ENCODE measurements at regions not wholly inside any gene's neighbourhood (a gene's known extent, or its start where the extent isn't known, plus 50 kb on each side); places are given as distances from the start of the nearest gene placed in this dataset.

DNA sequence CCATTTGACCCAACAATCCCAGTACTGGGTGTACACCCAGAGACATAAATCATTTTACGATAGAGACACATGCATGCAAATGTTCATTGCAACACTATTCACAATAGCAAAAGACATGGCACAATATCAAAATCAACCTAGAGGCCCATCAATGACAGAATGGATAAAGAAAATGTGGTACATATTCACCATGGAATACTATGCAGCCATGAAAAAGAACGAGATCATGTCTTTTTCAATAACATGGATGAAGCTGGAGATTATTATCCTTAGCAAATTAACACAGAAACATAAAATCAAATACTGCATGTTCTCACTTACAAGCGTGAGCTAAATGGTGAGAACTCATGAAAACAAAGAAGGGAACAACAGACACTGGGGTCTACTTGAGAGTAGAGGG, 249.1 kb downstream of the RASSF9 start:
- no peak for ATAC-seq (ENCODE audit: low read depth in 2 of 2)
- H3K4me1 Mint-ChIP-seq: no peaks in the 10 kb centered on the region
- no peak overlapping the region for H3K4me3 Mint-ChIP-seq
- H3K27me3 Mint-ChIP-seq: no peaks in the 10 kb centered on the region
- Histone ChIP-seq H3K27ac (ENCODE audit: insufficient read depth, low read length, poor library complexity, severe bottlenecking) (no peak overlapping the region), H3K4me3 (ENCODE audit: low read depth, low read length) (no peak overlapping the region), H3K9me3 (ENCODE audit: control insufficient read depth in 2 of 2, low read length in 2 of 2) (no peaks in the 10 kb centered on the region), H3K36me3 (ENCODE audit: control insufficient read depth, insufficient read depth, low read length) (no peaks in the 10 kb centered on the region), H3K4me1 (ENCODE audit: control insufficient read depth, insufficient read depth, low read length, poor library complexity, severe bottlenecking) (no peaks in the 10 kb centered on the region), H3K27me3 (ENCODE audit: control insufficient read depth, insufficient read depth, low read length) (no peaks in the 10 kb centered on the region)
- H3K9me3 Mint-ChIP-seq: peaks cover 0 to 12% (median 6%) of the 10 kb centered on the region in 7 donors
- no peaks in the 10 kb centered on the region for H3K36me3 Mint-ChIP-seq
- no peak for DNase-seq
- no peak overlapping the region for H3K27ac Mint-ChIP-seq

DNA sequence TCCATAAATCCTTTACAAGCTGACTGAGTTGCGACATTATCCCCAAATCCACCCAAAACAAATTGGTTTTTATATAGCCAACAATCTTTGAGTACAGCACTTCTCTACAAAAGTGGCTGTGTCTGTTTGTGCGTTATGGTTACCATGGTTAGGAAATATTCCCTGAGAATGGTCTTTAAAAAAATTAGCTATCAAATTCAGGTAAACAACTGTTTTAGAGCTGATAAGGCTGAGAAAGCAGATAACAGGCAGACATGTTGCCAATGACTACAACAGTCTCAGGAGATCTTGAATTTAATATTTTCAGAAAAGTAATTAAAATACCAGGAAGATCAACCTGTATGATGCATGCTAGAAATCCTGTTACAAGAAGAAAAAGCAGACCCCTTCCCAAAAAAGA, 248.0 kb downstream of the RASSF9 start:
- Mint-ChIP-seq H3K27ac (no peak overlapping the region), H3K4me3 (no peak overlapping the region), H3K36me3 (no peaks in the 10 kb centered on the region), H3K4me1 (no peaks in the 10 kb centered on the region), H3K27me3 (no peaks in the 10 kb centered on the region), H3K9me3 (peaks cover 0 to 14% (median 7%) of the 10 kb centered on the region in 7 donors)
- no peaks in the 10 kb centered on the region for H3K27me3 ChIP-seq (ENCODE audit: control insufficient read depth, insufficient read depth, low read length)
- H3K36me3 ChIP-seq (ENCODE audit: control insufficient read depth, insufficient read depth, low read length): no peaks in the 10 kb centered on the region
- no peaks in the 10 kb centered on the region for H3K4me1 ChIP-seq (ENCODE audit: control insufficient read depth, insufficient read depth, low read length, poor library complexity, severe bottlenecking)
- no peaks in the 10 kb centered on the region for H3K9me3 ChIP-seq (ENCODE audit: control insufficient read depth in 2 of 2, low read length in 2 of 2)
- DNase-seq (no peak), ATAC-seq (ENCODE audit: low read depth in 2 of 2) (no peak)
- H3K4me3 ChIP-seq (ENCODE audit: low read depth, low read length): no peak overlapping the region
- no peak overlapping the region for H3K27ac ChIP-seq (ENCODE audit: insufficient read depth, low read length, poor library complexity, severe bottlenecking)

DNA sequence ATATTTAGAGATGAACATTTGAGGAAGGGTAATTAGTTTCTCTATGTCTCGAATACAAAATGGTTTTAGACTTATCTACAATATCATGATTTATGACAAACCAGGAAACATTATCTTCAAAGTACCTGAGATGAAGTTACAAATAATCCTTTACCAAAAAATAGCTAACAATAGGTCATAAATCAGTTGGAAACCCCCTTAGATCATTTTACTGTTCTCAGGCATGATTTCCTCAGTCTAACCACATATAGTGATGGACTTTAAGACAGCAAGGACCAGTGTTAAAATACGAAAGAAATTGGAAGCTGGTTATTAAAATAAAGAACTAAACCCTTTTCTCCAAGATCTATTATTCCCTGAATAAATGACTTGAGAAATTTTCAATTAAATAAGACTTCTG, 235.4 kb downstream of the RASSF9 start:
- H3K36me3 Mint-ChIP-seq: peaks cover 3% of the 10 kb centered on the region
- H3K27me3 ChIP-seq (ENCODE audit: control insufficient read depth, insufficient read depth, low read length): no peaks in the 10 kb centered on the region
- no peak for ATAC-seq (ENCODE audit: low read depth in 2 of 2)
- H3K4me1 ChIP-seq (ENCODE audit: control insufficient read depth, insufficient read depth, low read length, poor library complexity, severe bottlenecking): no peaks in the 10 kb centered on the region
- H3K9me3 ChIP-seq (ENCODE audit: control insufficient read depth in 2 of 2, low read length in 2 of 2): no peaks in the 10 kb centered on the region
- no peak for DNase-seq
- H3K4me3 Mint-ChIP-seq: no peak overlapping the region
- H3K9me3 Mint-ChIP-seq: peaks cover 0 to 17% (median 8%) of the 10 kb centered on the region in 7 donors
- no peak overlapping the region for H3K4me3 ChIP-seq (ENCODE audit: low read depth, low read length)
- H3K27ac ChIP-seq (ENCODE audit: insufficient read depth, low read length, poor library complexity, severe bottlenecking): no peak overlapping the region
- H3K27me3 Mint-ChIP-seq: no peaks in the 10 kb centered on the region
- no peaks in the 10 kb centered on the region for H3K36me3 ChIP-seq (ENCODE audit: control insufficient read depth, insufficient read depth, low read length)
- no peak overlapping the region for H3K27ac Mint-ChIP-seq
- H3K4me1 Mint-ChIP-seq: no peaks in the 10 kb centered on the region

DNA sequence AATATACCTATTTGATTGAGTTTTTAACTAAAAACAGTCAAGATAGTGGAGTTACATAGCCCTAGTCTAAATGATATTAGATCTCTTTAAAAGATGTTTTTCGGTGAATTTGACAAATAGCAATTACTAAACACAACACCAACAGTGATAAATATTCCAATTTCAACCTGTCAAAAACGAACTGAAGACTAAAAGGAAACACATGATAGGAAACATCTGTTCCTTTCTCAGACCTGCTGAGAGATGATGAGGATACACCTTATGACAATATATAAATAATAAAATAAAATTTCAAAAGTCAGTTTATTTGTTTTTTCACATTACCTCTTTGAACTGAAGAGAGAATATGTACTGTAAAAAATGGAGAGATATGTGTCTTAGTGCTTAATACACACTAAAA, 232.7 kb downstream of the RASSF9 start:
- Histone ChIP-seq H3K9me3 (ENCODE audit: control insufficient read depth in 2 of 2, low read length in 2 of 2) (no peaks in the 10 kb centered on the region), H3K4me1 (ENCODE audit: control insufficient read depth, insufficient read depth, low read length, poor library complexity, severe bottlenecking) (no peaks in the 10 kb centered on the region), H3K27me3 (ENCODE audit: control insufficient read depth, insufficient read depth, low read length) (no peaks in the 10 kb centered on the region), H3K36me3 (ENCODE audit: control insufficient read depth, insufficient read depth, low read length) (no peaks in the 10 kb centered on the region), H3K4me3 (ENCODE audit: low read depth, low read length) (no peak overlapping the region), H3K27ac (ENCODE audit: insufficient read depth, low read length, poor library complexity, severe bottlenecking) (no peak overlapping the region)
- no peaks in the 10 kb centered on the region for H3K27me3 Mint-ChIP-seq
- H3K27ac Mint-ChIP-seq: no peak overlapping the region
- ATAC-seq (ENCODE audit: low read depth in 2 of 2) (no peak), DNase-seq (no peak)
- H3K36me3 Mint-ChIP-seq: no peaks in the 10 kb centered on the region
- H3K4me1 Mint-ChIP-seq: no peaks in the 10 kb centered on the region
- H3K4me3 Mint-ChIP-seq: no peak overlapping the region
- peaks cover 0 to 14% (median 7%) of the 10 kb centered on the region in 7 donors for H3K9me3 Mint-ChIP-seq

DNA sequence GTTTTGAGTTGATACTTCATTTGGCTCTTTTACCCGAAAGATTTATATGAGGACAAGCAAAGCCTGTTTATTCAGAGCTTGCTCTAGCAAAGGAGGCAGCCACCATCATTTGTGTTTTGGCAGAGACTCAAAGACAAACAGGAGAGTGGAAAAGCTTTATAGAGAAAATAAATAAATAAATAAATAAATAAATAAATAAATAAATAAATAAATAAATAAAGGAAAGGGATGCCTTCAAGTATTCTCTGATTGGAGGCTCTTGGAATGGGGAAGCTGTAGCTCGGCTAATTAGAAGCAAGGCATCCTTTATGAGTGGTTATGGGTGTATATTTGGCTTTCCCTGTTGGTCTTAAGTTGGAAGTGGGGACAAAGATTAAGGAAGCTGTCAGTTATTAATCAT, 229.8 kb downstream of the RASSF9 start:
- ATAC-seq (ENCODE audit: low read depth in 2 of 2) (no peak), DNase-seq (no peak)
- no peak overlapping the region for H3K4me3 ChIP-seq (ENCODE audit: low read depth, low read length)
- Mint-ChIP-seq H3K9me3 (peaks cover 0 to 18% (median 7%) of the 10 kb centered on the region in 7 donors), H3K4me1 (no peaks in the 10 kb centered on the region), H3K27me3 (no peaks in the 10 kb centered on the region), H3K27ac (no peak overlapping the region), H3K4me3 (no peak overlapping the region), H3K36me3 (no peaks in the 10 kb centered on the region)
- H3K27me3 ChIP-seq (ENCODE audit: control insufficient read depth, insufficient read depth, low read length): no peaks in the 10 kb centered on the region
- no peaks in the 10 kb centered on the region for H3K4me1 ChIP-seq (ENCODE audit: control insufficient read depth, insufficient read depth, low read length, poor library complexity, severe bottlenecking)
- H3K27ac ChIP-seq (ENCODE audit: insufficient read depth, low read length, poor library complexity, severe bottlenecking): no peak overlapping the region
- H3K9me3 ChIP-seq (ENCODE audit: control insufficient read depth in 2 of 2, low read length in 2 of 2): peaks cover 0 to 3% of the 10 kb centered on the region in 2 experiments
- H3K36me3 ChIP-seq (ENCODE audit: control insufficient read depth, insufficient read depth, low read length): no peaks in the 10 kb centered on the region

DNA sequence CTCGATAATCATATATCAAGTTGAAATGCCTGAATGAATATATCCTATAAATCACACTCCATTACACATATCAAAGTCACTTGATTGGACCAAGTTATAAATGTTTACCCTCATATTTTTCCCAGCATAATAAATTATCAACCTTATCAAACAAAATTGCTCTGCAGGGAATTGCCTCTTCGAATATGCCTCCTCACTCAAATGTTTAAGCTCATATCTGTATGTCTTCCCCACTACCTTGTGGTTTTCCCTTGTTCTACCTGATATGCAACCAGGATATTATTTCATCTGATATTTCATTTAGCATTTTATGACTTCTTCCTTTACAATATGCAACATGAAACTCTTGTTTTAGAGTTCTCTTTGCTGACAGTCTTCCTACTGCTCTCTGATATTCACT, 226.4 kb downstream of the RASSF9 start:
- Mint-ChIP-seq H3K36me3 (no peaks in the 10 kb centered on the region), H3K9me3 (peaks cover 5 to 14% (median 6%) of the 10 kb centered on the region in 7 donors), H3K27ac (no peak overlapping the region), H3K27me3 (no peaks in the 10 kb centered on the region), H3K4me3 (no peak overlapping the region), H3K4me1 (peaks cover 0 to 6% (median 0%) of the 10 kb centered on the region in 4 donors)
- DNase-seq: no peak
- H3K27ac ChIP-seq (ENCODE audit: insufficient read depth, low read length, poor library complexity, severe bottlenecking): no peak overlapping the region
- no peaks in the 10 kb centered on the region for H3K4me1 ChIP-seq (ENCODE audit: control insufficient read depth, insufficient read depth, low read length, poor library complexity, severe bottlenecking)
- ATAC-seq (ENCODE audit: low read depth in 2 of 2): no peak
- H3K9me3 ChIP-seq (ENCODE audit: control insufficient read depth in 2 of 2, low read length in 2 of 2): peaks cover 0 to 3% of the 10 kb centered on the region in 2 experiments
- H3K36me3 ChIP-seq (ENCODE audit: control insufficient read depth, insufficient read depth, low read length): no peaks in the 10 kb centered on the region
- no peak overlapping the region for H3K4me3 ChIP-seq (ENCODE audit: low read depth, low read length)
- H3K27me3 ChIP-seq (ENCODE audit: control insufficient read depth, insufficient read depth, low read length): no peaks in the 10 kb centered on the region

DNA sequence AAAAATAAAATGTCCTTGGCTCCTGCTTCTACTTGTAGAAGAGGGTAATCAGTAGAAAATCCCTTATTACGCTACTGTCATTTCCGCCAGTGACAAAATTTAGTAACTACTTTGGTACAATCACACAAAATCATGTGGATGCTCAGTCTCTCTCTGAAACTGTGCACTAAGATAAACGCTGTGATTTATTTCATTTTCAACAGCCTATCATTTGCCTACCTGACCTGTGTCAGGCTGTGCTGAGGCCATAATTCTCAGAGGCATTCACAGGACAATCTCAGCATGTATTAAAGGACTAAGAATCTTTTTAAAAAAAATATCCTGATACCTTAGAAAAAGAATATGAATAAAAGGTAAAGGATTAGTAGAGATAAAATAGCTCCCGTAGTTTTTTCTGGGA, 226.0 kb downstream of the RASSF9 start:
- Mint-ChIP-seq H3K4me1 (peaks cover 0 to 6% (median 0%) of the 10 kb centered on the region in 4 donors), H3K27me3 (no peaks in the 10 kb centered on the region), H3K4me3 (no peak overlapping the region), H3K36me3 (no peaks in the 10 kb centered on the region), H3K9me3 (peaks cover 5 to 14% (median 6%) of the 10 kb centered on the region in 7 donors), H3K27ac (no peak overlapping the region)
- Histone ChIP-seq H3K27me3 (ENCODE audit: control insufficient read depth, insufficient read depth, low read length) (no peaks in the 10 kb centered on the region), H3K4me3 (ENCODE audit: low read depth, low read length) (no peak overlapping the region), H3K27ac (ENCODE audit: insufficient read depth, low read length, poor library complexity, severe bottlenecking) (no peak overlapping the region), H3K36me3 (ENCODE audit: control insufficient read depth, insufficient read depth, low read length) (no peaks in the 10 kb centered on the region), H3K9me3 (ENCODE audit: control insufficient read depth in 2 of 2, low read length in 2 of 2) (peaks cover 0 to 3% of the 10 kb centered on the region in 2 experiments), H3K4me1 (ENCODE audit: control insufficient read depth, insufficient read depth, low read length, poor library complexity, severe bottlenecking) (no peaks in the 10 kb centered on the region)
- DNase-seq: no peak
- no peak for ATAC-seq (ENCODE audit: low read depth in 2 of 2)

DNA sequence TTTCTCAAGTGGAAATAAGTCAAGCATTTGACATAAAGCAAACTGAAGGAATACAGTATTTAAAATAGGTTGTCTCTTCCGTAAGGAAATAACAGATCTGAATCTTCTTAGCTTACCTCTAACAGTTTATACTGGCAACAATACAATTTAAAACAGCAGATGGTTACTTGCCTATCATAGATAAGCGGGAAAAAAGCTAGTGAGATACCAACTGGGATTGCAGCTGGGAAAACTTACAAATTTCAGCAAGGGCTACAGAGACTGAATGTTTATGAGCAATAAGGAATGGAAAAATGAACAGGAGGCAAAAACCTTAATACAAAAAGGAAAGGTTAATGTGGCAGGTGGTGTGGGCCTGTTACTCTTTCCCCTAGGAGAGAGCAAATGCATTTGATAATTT, 220.0 kb downstream of the RASSF9 start:
- no peak overlapping the region for H3K4me3 ChIP-seq (ENCODE audit: low read depth, low read length)
- Mint-ChIP-seq H3K27me3 (no peaks in the 10 kb centered on the region), H3K4me1 (peaks cover 0 to 6% (median 0%) of the 10 kb centered on the region in 4 donors), H3K4me3 (no peak overlapping the region), H3K9me3 (peaks cover 0 to 8% (median 3%) of the 10 kb centered on the region in 7 donors), H3K27ac (no peak overlapping the region), H3K36me3 (no peaks in the 10 kb centered on the region)
- no peaks in the 10 kb centered on the region for H3K36me3 ChIP-seq (ENCODE audit: control insufficient read depth, insufficient read depth, low read length)
- H3K4me1 ChIP-seq (ENCODE audit: control insufficient read depth, insufficient read depth, low read length, poor library complexity, severe bottlenecking): no peaks in the 10 kb centered on the region
- H3K9me3 ChIP-seq (ENCODE audit: control insufficient read depth in 2 of 2, low read length in 2 of 2): no peaks in the 10 kb centered on the region
- DNase-seq (no peak), ATAC-seq (ENCODE audit: low read depth in 2 of 2) (no peak)
- H3K27me3 ChIP-seq (ENCODE audit: control insufficient read depth, insufficient read depth, low read length): no peaks in the 10 kb centered on the region
- H3K27ac ChIP-seq (ENCODE audit: insufficient read depth, low read length, poor library complexity, severe bottlenecking): no peak overlapping the region
